IPS-20b (cell line): ENCODE measurements at regions not wholly inside any gene's neighbourhood (a gene's known extent, or its start where the extent isn't known, plus 50 kb on each side); places are given as distances from the start of the nearest gene placed in this dataset.

ENCODE experiments used
- H3K27ac ChIP-seq: one replicate; pipeline ENCODE4 v1.5.1; 2013; ENCODE audit warnings: low read length
- H3K27me3 ChIP-seq: 2 replicates; pipeline ENCODE4 v1.6.1; 2013; ENCODE audit warnings: mild to moderate bottlenecking, low read length, inconsistent platforms; ENCODE audit not compliant: insufficient read depth
- H3K36me3 ChIP-seq: 2 replicates; pipeline ENCODE4 v1.6.1; 2013; ENCODE audit warnings: low read depth, mild to moderate bottlenecking, inconsistent platforms, low read length, moderate library complexity; ENCODE audit not compliant: insufficient read depth
- H3K4me1 ChIP-seq: 2 replicates; pipeline ENCODE4 v1.6.1; 2013; ENCODE audit warnings: mild to moderate bottlenecking, control low read depth, inconsistent platforms, low read length, moderate library complexity; ENCODE audit not compliant: insufficient read depth
- H3K4me3 ChIP-seq: 2 replicates; pipeline ENCODE4 v1.5.1; 2013; ENCODE audit warnings: mild to moderate bottlenecking, low read length, inconsistent platforms
- H3K9ac ChIP-seq: 2 replicates; pipeline ENCODE4 v1.6.1; 2013; ENCODE audit warnings: low read depth, mild to moderate bottlenecking, inconsistent platforms, low read length, moderate library complexity
- H3K9me3 ChIP-seq: 2 replicates; pipeline ENCODE4 v1.6.1; 2013; ENCODE audit warnings: mild to moderate bottlenecking, low read depth, low read length, inconsistent platforms; ENCODE audit not compliant: insufficient read depth

DNA sequence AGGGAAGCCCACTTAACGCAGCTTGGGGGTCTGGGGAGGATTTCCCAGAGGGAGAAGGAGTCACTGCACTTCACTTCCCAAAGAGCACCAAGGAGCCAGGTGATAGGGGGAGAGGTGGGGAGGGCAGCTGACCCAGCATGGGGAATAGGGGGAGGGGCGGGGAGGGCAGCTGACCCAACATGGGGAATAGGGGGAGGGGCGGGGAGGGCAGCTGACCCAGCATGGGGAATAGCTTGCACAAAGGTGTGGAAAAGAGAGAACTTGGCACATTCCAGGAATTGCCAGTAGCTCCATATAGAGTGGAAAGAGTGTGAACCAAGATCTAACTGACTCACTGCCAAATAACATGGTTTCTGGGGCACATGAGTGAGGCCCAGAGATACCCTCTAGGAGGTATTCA is 110.3 kb downstream of the CCT6B start:
- Histone ChIP-seq H3K27ac (no peak overlapping the region), H3K4me3 (no peak overlapping the region), H3K4me1 (peaks cover 9% of the 10 kb centered on the region; the same call in 1 of the 2 replicates), H3K9me3 (no peaks in the 10 kb centered on the region), H3K9ac (no peak overlapping the region), H3K36me3 (no peaks in the 10 kb centered on the region), H3K27me3 (no peaks in the 10 kb centered on the region)

- peaks cover 9% of the 10 kb centered on the region; the same call in 1 of the 2 replicates for H3K4me1 ChIP-seq
- H3K36me3 ChIP-seq = no peaks in the 10 kb centered on the region
- H3K27ac ChIP-seq = no peak overlapping the region
- no peaks in the 10 kb centered on the region for H3K27me3 ChIP-seq
- H3K9ac ChIP-seq = no peak overlapping the region
- H3K4me3 ChIP-seq = no peak overlapping the region
- H3K9me3 ChIP-seq = no peaks in the 10 kb centered on the region
Measured at GRCh38 chr17:34850023-34850422, 111.2 kb downstream of the CCT6B start.

- no peak overlapping the region for H3K9ac ChIP-seq
- peaks cover 9% of the 10 kb centered on the region; the same call in 1 of the 2 replicates for H3K4me1 ChIP-seq
- no peaks in the 10 kb centered on the region for H3K27me3 ChIP-seq
- H3K27ac ChIP-seq = no peak overlapping the region
- H3K4me3 ChIP-seq = no peak overlapping the region
- no peaks in the 10 kb centered on the region for H3K9me3 ChIP-seq
- H3K36me3 ChIP-seq = no peaks in the 10 kb centered on the region
Measured at GRCh38 chr17:34847938-34848337, 113.3 kb downstream of the CCT6B start.

GRCh38 chr17:34845296-34845695 is 116.0 kb downstream of the CCT6B start:
- no peak overlapping the region for H3K9ac ChIP-seq
- no peak overlapping the region for H3K4me3 ChIP-seq
- H3K27ac ChIP-seq = no peak overlapping the region
- peaks cover under 1% of the 10 kb centered on the region; the same call in 1 of the 2 replicates for H3K4me1 ChIP-seq
- H3K36me3 ChIP-seq = no peaks in the 10 kb centered on the region
- no peaks in the 10 kb centered on the region for H3K9me3 ChIP-seq
- no peaks in the 10 kb centered on the region for H3K27me3 ChIP-seq

DNA sequence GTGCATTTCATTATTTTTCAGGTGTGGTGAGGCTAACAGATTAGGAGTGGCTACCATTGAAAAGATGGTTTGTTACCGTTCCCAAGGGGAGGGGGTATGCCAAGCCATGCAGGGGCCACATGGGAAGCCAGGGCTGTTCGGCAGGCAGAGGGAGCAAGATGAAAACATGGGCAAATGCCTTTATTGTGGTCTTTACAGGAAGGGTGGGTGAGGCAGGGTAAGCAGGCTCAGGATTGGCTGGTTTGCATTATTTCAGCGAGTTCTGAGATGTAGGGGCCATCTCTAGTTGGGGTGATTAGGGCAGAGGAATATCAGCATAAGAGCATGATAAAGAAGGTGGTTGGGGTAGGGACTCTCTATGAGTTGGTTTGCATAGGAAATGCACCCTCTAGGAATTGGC is 117.6 kb downstream of the CCT6B start:
- Histone ChIP-seq H3K9ac (no peak overlapping the region), H3K36me3 (no peaks in the 10 kb centered on the region), H3K27me3 (no peaks in the 10 kb centered on the region), H3K27ac (no peak overlapping the region), H3K4me3 (no peak overlapping the region), H3K9me3 (no peaks in the 10 kb centered on the region), H3K4me1 (no peaks in the 10 kb centered on the region)

DNA sequence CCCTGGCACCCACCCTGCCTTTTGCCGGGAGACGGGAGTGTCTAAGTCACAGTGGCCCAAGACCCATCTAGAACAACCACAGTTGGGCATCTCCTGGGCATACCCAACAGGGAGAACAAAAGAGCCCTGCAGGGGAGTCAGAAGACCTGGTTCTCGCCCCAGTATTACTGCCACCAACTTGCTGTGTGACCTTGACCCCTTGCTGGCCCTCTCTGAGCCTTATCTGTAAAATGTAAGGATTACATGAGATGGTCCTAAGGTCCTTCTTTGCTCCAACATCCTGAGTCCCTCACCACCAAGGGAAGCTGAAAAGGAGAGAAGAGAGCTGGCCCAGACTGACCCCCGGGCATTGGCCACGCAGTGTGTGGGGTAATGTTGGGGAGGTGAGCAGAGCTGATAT is 119.0 kb downstream of the CCT6B start:
- no peak overlapping the region for H3K9ac ChIP-seq

GRCh38 chr17:34841467-34841866 is 119.8 kb downstream of the CCT6B start:
- Histone ChIP-seq H3K4me1 (no peaks in the 10 kb centered on the region), H3K9me3 (no peaks in the 10 kb centered on the region), H3K9ac (no peak overlapping the region), H3K27ac (no peak overlapping the region), H3K4me3 (no peak overlapping the region), H3K36me3 (no peaks in the 10 kb centered on the region), H3K27me3 (no peaks in the 10 kb centered on the region)

More for the DNA sequence above, 119.0 kb downstream of the CCT6B start:
- no peak overlapping the region for H3K4me3 ChIP-seq
- no peaks in the 10 kb centered on the region for H3K4me1 ChIP-seq
- H3K27ac ChIP-seq = no peak overlapping the region
- H3K27me3 ChIP-seq = no peaks in the 10 kb centered on the region
- H3K9me3 ChIP-seq = no peaks in the 10 kb centered on the region
- H3K36me3 ChIP-seq = no peaks in the 10 kb centered on the region

GRCh38 chr17:34840750-34841149 is 120.5 kb downstream of the CCT6B start:
- H3K9me3 ChIP-seq = no peaks in the 10 kb centered on the region
- no peaks in the 10 kb centered on the region for H3K4me1 ChIP-seq
- no peaks in the 10 kb centered on the region for H3K27me3 ChIP-seq
- H3K4me3 ChIP-seq = no peak overlapping the region
- no peak overlapping the region for H3K9ac ChIP-seq
- no peaks in the 10 kb centered on the region for H3K36me3 ChIP-seq
- H3K27ac ChIP-seq = no peak overlapping the region

- H3K9me3 ChIP-seq = no peaks in the 10 kb centered on the region
- H3K27ac ChIP-seq = no peak overlapping the region
- no peaks in the 10 kb centered on the region for H3K4me1 ChIP-seq
- H3K36me3 ChIP-seq = no peaks in the 10 kb centered on the region
- H3K9ac ChIP-seq = no peak overlapping the region
- no peak overlapping the region for H3K4me3 ChIP-seq
- H3K27me3 ChIP-seq = no peaks in the 10 kb centered on the region
Measured at GRCh38 chr17:34837876-34838478, 123.3 kb downstream of the CCT6B start.

GRCh38 chr17:34832376-34832775 is 128.9 kb downstream of the CCT6B start:
- Histone ChIP-seq H3K36me3 (no peaks in the 10 kb centered on the region), H3K27ac (no peak overlapping the region), H3K9me3 (no peaks in the 10 kb centered on the region), H3K4me1 (peaks cover 11% of the 10 kb centered on the region; the same call in 1 of the 2 replicates), H3K4me3 (no peak overlapping the region), H3K9ac (no peak overlapping the region), H3K27me3 (no peaks in the 10 kb centered on the region)

- no peaks in the 10 kb centered on the region for H3K9me3 ChIP-seq
- peaks cover 8% of the 10 kb centered on the region; the same call in 1 of the 2 replicates for H3K4me1 ChIP-seq
- no peaks in the 10 kb centered on the region for H3K36me3 ChIP-seq
- H3K27me3 ChIP-seq = peaks cover 13% of the 10 kb centered on the region
- H3K4me3 ChIP-seq = no peak overlapping the region
- no peak overlapping the region for H3K9ac ChIP-seq
- H3K27ac ChIP-seq = no peak overlapping the region
Measured at GRCh38 chr17:34827008-34827407, 134.3 kb downstream of the CCT6B start.

GRCh38 chr17:34826332-34826731 is 134.9 kb downstream of the CCT6B start:
- Histone ChIP-seq H3K4me1 (peaks cover 10% of the 10 kb centered on the region; the same call in 1 of the 2 replicates), H3K36me3 (no peaks in the 10 kb centered on the region), H3K9ac (no peak overlapping the region), H3K27ac (no peak overlapping the region), H3K27me3 (peaks cover 20% of the 10 kb centered on the region), H3K9me3 (no peaks in the 10 kb centered on the region), H3K4me3 (no peak overlapping the region)
